T-helper 1 cell treated with Interleukin-12 subunit alpha and Interleukin-12 subunit beta and Interleukin-4 antibody, amounts not matched to agents 30 ng/mL and 1 ng/mL, for 36 hours (primary cell): ENCODE measurements at regions not wholly inside any gene's neighbourhood (a gene's known extent, or its start where the extent isn't known, plus 50 kb on each side); places are given as distances from the start of the nearest gene placed in this dataset.

Source experiments
- intact Hi-C: fragments of 100-400 bp; cut with micrococcal nuclease; formaldehyde crosslinking; loops from one replicate; pipeline ENCODE4 v1.15.1; 2024

GRCh38 chr5:124664287-124664686 is 82.2 kb downstream of the ZNF608 start:
- intact Hi-C loops = no loop called here

GRCh38 chr5:124663101-124663506 is 83.3 kb downstream of the ZNF608 start:
- intact Hi-C loops = no loop called here

GRCh38 chr5:124662181-124662781 is 84.2 kb downstream of the ZNF608 start:
- intact Hi-C loops = no loop called here

GRCh38 chr5:124661317-124662141 is 84.9 kb downstream of the ZNF608 start:
- intact Hi-C loops = no loop called here

GRCh38 chr5:124660229-124661093 is 86.0 kb downstream of the ZNF608 start:
- intact Hi-C loops = no loop called here

- intact Hi-C loops = no loop called here
These were observed 86.6 kb downstream of the ZNF608 start for GRCh38 chr5:124659798-124660197.

- intact Hi-C loops = no loop called here
These were observed 87.4 kb downstream of the ZNF608 start for GRCh38 chr5:124658867-124659557.

- intact Hi-C loops = no loop called here
These were observed 90.4 kb downstream of the ZNF608 start for GRCh38 chr5:124655921-124656511.

- intact Hi-C loops = no loop called here
These were observed 91.1 kb downstream of the ZNF608 start for GRCh38 chr5:124655251-124655917.

GRCh38 chr5:124654418-124654817 is 92.0 kb downstream of the ZNF608 start:
- intact Hi-C loops = no loop called here

- intact Hi-C loops = no loop called here
These were observed 92.8 kb downstream of the ZNF608 start for GRCh38 chr5:124653666-124654065.

- intact Hi-C loops = no loop called here
These were observed 93.5 kb downstream of the ZNF608 start for GRCh38 chr5:124652892-124653441.

- intact Hi-C loops = no loop called here
These were observed 94.0 kb downstream of the ZNF608 start for GRCh38 chr5:124652514-124652819.

GRCh38 chr5:124651663-124652513 is 94.6 kb downstream of the ZNF608 start:
- intact Hi-C loops = no loop called here

GRCh38 chr5:124650951-124651662 is 95.3 kb downstream of the ZNF608 start:
- intact Hi-C loops = no loop called here

GRCh38 chr5:124650147-124650561 is 96.3 kb downstream of the ZNF608 start:
- intact Hi-C loops = no loop called here

GRCh38 chr5:124649491-124650146 is 96.8 kb downstream of the ZNF608 start:
- intact Hi-C loops = loop anchor here (1.0 to 2.0 kb wide), 4 partner anchors 66 to 1771 kb away; no protein-coding TSS in a partner anchor

GRCh38 chr5:124648902-124649467 is 97.5 kb downstream of the ZNF608 start:
- intact Hi-C loops = loop anchor here (1.0 to 2.0 kb wide), 4 partner anchors 66 to 1772 kb away; no protein-coding TSS in a partner anchor
